H1 (cell line): ENCODE measurements at regions not wholly inside any gene's neighbourhood (a gene's known extent, or its start where the extent isn't known, plus 50 kb on each side); places are given as distances from the start of the nearest gene placed in this dataset.

Experiments used
- GABPA ChIP-seq: IDR thresholded peaks from 2 replicates; pipeline ENCODE4 v1.6.1; 2011; ENCODE audit warnings: mild to moderate bottlenecking, low read length, moderate library complexity, borderline replicate concordance; ENCODE audit not compliant: insufficient read depth

- no peak for TF ChIP-seq GABPA
- TF ChIP-seq, all 59 proteins: peak for 0
Observed at GRCh38 chr6:23620911-23621401, 505.1 kb upstream of the NRSN1 start (continued).
